HG03175 (cell line): ENCODE measurements at regions not wholly inside any gene's neighbourhood (a gene's known extent, or its start where the extent isn't known, plus 50 kb on each side); places are given as distances from the start of the nearest gene placed in this dataset.
"Not testable (repeated sequence)": the region's sequence is repeated elsewhere in the genome, so short reads cannot be mapped to it uniquely, and the experiment has no call there.

Experiments used
- ATAC-seq: cut with Tn5 transposase; IDR thresholded peaks from one replicate; pipeline ENCODE4 v1.9.1; 2021; ENCODE audit warnings: mild to moderate bottlenecking, moderate library complexity; ENCODE audit not compliant: unreplicated experiment

DNA sequence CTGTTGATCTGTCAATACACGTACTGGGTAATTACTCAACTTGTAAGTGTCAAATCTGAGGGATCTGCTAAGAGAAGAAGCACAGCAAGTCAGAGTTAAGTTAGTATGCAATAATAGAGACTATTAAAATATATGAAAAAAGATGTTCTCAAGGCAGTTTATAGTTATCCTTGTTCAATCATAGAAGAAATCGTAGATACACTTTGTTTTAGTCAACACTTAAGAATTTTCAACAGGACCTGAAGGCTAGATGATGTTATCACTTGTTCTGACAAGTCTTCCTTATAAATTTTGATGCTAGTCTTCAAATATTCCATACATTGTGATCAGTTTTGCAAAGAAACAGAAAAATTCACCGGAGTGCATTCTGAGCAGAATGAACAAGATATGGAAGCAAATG lies 91.1 kb upstream of the KCNQ5 start:
- no peak for ATAC-seq

DNA sequence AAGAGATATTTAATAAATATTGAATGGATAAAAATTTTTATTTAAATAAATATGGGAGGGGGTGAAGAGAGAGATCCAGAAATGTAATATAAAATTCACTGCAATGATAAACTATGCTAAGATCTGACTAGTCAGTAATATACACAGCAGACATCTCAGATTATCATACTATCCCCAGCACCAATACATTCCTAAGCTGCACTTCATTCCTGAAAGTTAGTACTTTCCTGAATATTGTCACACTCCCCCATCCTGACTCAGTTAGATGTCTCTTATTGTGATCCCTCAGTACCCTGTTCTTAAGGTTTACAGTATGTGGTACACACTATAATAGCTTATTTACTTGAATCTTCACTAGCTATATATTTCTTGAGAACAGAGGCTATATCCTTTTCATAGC lies 88.3 kb upstream of the KCNQ5 start:
- ATAC-seq, result no peak

DNA sequence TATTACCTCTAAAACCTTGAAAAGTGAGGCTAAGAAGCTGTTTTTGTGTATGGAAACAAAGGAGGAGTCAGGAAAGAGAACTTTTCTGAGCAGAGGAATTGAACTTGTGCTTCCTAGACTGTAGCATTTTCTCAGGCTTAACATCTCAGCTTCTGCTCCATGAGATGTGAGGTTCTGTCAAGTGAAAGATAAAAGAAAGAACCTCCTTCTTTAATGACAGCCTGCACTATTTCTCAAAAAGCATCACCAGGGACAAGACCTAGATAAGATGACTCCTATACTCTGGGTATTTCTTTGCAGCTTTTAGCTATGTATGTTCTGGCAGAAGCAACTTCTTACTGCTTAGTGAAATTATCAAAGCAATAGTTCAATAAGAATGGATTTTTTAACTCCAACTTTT lies 87.6 kb upstream of the KCNQ5 start:
- no peak for ATAC-seq

DNA sequence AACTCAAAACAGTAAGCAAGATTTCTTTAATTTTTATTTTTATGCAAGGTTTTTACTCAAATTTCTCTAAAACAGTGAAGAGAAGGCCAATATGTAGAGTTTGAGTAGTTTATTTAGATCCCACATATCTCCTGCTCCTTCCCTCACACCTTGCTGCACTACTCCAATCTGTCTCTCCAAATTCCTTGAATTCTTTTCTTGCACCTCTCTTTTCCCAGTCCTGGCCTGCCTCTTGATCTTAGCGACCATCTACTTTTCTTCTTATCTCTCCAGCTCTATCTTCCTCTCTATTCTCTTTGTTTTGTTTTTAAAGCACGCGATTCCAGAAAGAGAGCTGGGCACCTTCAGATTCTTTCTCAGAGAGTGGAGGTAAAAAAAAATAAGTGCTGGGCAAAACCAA lies 86.7 kb upstream of the KCNQ5 start:
- ATAC-seq, result no peak

DNA sequence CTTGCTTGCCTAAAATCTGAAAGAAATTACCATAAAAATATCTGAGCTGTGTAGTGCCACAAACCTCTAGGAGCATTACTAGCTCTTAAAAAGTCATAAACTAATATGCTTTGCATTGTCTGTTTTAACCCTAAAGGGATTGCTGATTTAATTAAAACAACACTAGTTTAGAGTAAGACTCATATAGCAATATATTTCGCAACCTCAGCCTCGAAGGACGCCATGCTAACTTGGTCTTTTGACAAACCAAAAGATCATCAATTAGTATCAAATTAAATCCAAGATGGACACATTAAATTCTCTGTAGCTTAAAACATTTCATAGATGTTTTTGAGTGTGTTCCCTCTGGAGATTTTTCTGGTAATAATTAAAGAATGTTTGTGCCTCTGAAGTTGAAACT lies 74.8 kb upstream of the KCNQ5 start:
- no peak for ATAC-seq

DNA sequence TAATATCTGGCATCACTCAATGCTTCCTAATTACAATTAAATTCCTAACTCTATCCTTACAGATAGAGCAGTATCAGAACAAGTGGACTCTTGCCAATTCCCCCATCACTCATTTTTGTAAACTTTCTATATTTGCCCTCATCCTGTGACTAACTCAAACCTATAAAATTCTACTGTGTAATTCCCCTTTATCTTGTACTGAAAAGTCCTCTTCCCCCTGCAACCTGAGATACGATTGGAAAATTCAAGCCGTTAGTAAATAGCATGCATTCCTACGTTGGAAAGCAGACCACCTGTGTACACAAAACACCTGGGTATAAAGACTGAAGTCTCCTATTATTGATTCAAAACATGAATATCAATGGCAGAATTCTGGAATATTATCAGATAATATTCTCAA lies 70.4 kb upstream of the KCNQ5 start:
- ATAC-seq, result no peak

DNA sequence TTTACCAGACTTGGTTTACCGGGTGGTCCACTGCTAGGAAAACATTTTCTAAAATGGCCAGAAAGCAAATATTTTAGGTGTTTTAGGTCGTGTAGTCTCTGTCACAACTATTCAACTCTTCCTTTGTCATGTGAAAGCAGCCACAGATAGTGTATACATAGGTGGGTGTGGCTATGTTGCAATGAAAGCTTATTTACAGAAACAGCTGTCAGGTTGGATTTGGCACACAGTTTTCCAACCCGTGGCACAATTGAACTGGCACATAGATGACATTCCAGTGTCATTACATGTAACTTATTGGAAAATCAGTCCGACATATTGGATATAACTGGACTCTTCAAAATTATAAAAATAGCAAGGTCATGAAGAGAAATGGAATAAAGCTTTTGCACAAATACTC lies 68.9 kb upstream of the KCNQ5 start:
- ATAC-seq, result no peak

DNA sequence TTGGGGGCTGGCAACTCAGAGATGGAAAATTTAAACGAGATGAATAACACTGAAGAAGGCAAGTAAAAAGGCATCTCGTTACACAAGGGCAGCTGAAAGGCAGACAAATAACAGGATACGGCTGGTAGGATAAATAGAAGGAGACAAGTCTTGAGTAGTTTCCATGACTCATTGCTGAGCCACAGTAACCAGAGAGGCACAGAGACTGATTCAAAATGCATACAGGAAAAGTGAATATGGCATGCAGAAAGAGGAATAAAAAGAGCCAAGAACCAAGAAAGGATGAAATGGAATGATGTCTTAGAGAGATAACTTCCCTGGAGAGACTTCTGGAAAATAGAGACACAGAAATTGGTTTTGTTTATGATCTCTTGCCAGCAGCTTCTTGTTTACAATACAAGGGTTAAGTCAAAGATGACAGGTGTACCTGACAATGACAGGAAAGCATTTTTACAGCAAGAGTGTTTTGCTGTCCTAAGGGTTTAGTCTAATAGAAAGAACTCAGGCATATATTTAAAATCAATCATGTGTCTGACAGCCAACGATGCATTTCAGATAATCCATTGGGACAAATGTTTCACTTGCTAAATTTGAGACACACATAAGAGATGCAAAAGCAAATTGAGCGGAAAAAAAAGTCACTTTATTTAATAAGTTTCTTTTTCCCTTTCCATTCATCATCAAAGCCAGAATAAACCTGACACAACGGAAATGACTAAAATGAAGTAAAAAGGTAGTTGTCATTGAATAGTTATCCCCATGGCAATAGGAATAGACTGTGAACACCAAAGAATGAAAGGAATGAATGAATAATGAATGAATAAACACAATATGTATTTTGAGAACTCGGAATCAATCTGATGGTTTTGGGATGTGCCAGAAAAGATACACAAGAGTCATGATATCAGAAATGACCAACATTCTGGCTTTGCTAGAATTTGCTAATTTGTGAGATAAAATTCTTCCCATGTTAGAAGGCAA lies 68.0 kb upstream of the KCNQ5 start:
- ATAC-seq, result no peak

DNA sequence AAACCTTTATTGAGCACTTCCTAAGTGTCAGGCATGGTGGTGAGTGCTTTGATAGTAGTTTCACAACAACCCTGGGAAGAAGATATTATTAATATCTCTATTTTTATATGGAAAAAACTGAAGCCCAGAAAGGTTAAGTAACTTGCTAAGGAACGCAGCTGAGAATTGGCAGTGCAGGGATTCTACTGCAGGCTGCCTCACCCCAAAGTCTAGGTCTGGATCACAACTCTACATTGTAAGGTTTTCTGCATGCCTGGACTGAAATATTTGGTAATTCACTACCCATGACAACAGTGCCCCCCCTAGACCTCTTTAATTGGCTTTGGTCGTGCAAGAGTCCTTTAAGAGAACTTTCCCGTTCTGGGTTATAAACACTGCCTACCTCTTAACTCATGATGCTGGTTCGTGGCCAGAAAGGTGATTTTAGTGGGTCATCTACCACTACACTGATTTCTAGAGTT lies 67.1 kb upstream of the KCNQ5 start:
- no peak for ATAC-seq

DNA sequence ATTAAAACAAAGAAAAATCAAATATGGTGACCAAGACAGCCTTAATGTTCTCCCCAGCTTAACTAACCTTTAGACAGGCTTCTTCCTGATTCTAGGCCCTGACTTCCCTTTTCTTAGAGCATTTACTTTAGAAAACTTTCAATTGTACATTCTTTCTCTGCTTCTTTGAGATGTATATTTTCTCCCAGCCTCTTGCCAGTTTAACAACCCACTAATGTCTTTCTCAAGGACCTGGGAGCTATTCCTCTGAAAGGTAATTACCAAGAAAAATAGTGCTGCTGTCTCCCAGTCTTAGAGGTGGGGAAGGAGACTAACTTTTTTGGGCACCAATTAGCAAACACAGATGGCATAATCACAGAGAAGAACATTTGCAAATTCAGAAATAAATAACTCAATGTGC lies 62.8 kb upstream of the KCNQ5 start:
- ATAC-seq, result no peak

DNA sequence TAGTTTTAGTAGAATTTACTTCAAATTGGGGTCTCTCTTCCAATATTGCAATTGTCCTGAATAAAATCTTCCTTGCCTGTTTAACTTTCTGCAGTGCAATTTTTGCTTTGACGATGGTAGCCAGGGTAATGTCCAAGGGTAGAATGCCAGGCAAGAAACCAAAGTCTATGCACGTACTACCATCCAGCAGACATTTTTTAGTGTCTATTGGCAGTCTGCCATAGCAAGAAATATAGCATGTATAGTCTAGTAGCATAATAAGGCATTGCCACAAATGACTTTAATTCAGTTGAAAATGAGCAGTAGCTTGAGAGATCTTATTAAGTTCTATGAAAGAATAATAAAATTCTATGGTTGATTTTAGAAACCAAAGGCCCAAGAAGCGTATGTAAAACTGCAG lies 62.3 kb upstream of the KCNQ5 start:
- ATAC-seq, result no peak

DNA sequence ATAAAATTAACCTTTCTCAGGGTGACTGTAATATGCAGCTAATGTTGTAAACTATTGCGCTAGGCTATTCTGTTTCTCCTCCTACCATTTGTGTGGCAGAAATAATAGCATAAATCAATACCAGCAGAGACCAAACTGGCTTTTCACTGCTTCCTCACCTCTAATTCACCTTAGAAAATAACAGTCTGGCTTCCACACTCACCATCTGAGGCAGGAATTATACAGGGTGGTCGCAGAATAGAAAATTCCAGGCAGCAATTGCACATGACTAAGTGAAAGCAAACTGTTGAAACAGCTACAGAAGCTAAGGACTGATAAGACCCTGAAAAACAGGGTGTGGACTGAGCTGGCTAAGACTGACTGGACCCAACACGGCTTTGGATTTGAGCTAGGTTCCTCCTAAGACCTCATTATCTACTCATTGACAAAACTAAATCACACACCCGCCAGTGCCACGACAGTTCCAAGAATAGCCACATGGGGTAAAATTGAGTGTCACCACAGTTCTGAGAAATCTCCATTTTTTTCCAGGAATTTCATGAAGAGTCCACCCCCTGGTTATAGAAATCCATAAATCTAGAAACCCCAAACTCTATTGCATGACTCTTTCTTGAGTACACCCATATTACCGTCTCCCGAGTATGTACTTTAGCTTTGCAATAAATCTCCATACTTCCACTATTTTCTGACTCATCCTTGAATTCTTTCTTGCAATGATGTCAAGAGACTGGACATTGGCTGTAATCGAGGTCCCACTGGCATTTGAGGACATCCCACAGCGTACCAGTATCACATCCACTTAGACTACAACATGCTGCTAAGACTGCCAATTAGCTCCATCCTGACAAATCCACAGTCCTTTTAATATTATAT lies 60.9 kb upstream of the KCNQ5 start:
- ATAC-seq, result no peak

DNA sequence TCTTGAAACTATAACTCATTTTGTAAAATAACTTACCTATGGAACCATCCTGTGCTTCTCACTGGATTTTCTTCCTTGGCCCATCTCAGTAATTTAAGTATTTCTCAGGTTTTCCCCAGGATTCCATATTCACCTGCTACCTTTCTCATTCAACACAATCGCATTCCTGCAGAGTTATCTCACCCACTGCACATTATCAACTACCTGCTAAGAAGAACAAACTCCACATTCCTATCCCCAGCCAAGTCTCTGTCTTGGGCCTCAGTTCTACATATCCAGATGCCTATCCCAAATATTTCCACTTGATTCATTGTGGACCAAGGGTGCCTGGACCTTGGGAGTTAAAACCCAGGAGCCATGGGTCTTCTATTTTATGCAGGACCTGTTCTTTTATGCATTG lies 60.2 kb upstream of the KCNQ5 start:
- ATAC-seq, result no peak

DNA sequence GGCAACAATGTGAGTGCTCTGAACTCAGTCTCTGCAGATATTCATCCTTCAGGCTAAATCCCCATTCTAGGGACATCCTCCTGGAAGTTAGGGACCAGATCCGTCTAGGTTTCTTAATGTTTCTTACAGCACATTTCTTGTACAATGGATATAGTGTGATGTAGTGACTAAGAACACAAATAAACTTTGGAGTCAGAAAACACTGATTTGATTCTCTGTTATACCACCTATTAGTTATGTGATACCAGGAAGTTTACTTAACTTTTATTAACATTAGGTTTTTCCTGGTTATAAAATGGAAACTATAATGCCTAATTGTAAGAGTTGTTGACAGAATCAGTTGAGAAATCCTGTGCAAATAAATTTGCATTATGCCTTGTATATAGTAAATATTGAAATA lies 57.6 kb upstream of the KCNQ5 start:
- no peak for ATAC-seq

DNA sequence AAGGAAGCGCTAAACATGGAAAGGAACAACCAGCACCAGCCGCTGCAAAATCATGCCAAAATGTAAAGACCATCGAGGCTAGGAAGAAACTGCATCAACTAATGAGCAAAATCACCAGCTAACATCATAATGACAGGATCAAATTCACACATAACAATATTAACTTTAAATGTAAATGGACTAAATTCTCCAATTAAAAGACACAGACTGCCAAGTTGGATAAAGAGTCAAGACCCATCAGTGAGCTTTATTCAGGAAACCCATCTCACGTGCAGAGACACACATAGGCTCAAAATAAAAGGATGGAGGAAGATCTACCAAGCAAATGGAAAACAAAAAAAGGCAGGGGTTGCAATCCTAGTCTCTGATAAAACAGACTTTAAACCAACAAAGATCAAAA lies 49.9 kb upstream of the KCNQ5 start:
- not testable (repeated sequence) for ATAC-seq
